Sigmoid colon (tissue), 6 donors: ENCODE measurements at regions not wholly inside any gene's neighbourhood (a gene's known extent, or its start where the extent isn't known, plus 50 kb on each side); places are given as distances from the start of the nearest gene placed in this dataset.
A peak's percentile ranks its signal among the peaks of the same experiment; 100 is the strongest.

Experiments used
- DNase-seq: peaks from one replicate; pipeline ENCODE4 v3.0.0-alpha.2; 2019
- H3K27ac ChIP-seq, 4 donors: fragments of 200-600 bp; sonication (generic); one replicate each; pipeline ENCODE4 v1.5.1; 2016 to 2019; ENCODE audit warnings: mild to moderate bottlenecking in 1 of 4
- H3K27me3 ChIP-seq, 3 donors: fragments of 200-600 bp; sonication (generic); one replicate each; pipeline ENCODE4 v1.5.1; 2019; ENCODE audit warnings: mild to moderate bottlenecking in 1 of 3
- H3K36me3 ChIP-seq, 4 donors: fragments of 200-600 bp; sonication (generic); one replicate each; pipeline ENCODE4 v1.5.1; 2016 to 2019
- H3K4me1 ChIP-seq, 4 donors: fragments of 200-600 bp; sonication (generic); one replicate each; pipeline ENCODE4 v1.5.1; 2017 to 2019
- H3K4me3 ChIP-seq, 4 donors: fragments of 200-600 bp; sonication (generic); one replicate each; pipeline ENCODE4 v1.5.1; 2017 to 2019; ENCODE audit warnings: mild to moderate bottlenecking in 2 of 4, moderate library complexity in 1 of 4
- H3K9me3 ChIP-seq, 4 donors: fragments of 200-600 bp in 3 of 4; sonication (generic) in 3 of 4; one replicate each; pipeline versions ENCODE4 v1.5.1 to v1.6.1; 2013 to 2019
- EP300 ChIP-seq, 4 donors: sonication (generic); formaldehyde crosslinking; IDR thresholded peaks; one replicate each; pipeline ENCODE4 v1.6.1; 2017; ENCODE audit warnings: antibody characterized with exemption in 4 of 4
- POLR2A ChIP-seq, 2 donors: fragments of 450-650 bp; IDR thresholded peaks; one replicate each; pipeline ENCODE4 v1.6.1; 2016; ENCODE audit warnings: antibody characterized with exemption in 2 of 2, mild to moderate bottlenecking in 2 of 2, moderate library complexity in 2 of 2
- POLR2AphosphoS5 ChIP-seq, 4 donors: sonication (generic); formaldehyde crosslinking; IDR thresholded peaks; one replicate each; pipeline ENCODE4 v1.6.1; 2017; ENCODE audit warnings: antibody characterized with exemption in 4 of 4
- WGBS, 2 donors: extraction: QIAGEN DNeasy Blood & Tissue Kit; methylation state at CpG; one replicate each; pipeline ENCODE4 v1.1.7; 2013; 5-methylcytosine and 5-hydroxymethylcytosine counted together
- intact Hi-C: fragments of 100-400 bp; cut with DNase I; formaldehyde crosslinking; loops from one replicate; pipeline ENCODE4 v1.15.1; 2023
- TF ChIP-seq, protein P1 (sequence below), 4 experiments: fragments of 450-650 bp in 3 of 4; fragments of 200-600 bp in 1 of 4; IDR thresholded peaks; one replicate each; pipeline ENCODE4 v1.5.1; 2016 to 2019; ENCODE audit warnings: antibody characterized with exemption in 4 of 4, mild to moderate bottlenecking in 3 of 4, moderate library complexity in 2 of 4
- donor health status: healthy with polysubstance abuse.
- donor health status: healthy.

DNA sequence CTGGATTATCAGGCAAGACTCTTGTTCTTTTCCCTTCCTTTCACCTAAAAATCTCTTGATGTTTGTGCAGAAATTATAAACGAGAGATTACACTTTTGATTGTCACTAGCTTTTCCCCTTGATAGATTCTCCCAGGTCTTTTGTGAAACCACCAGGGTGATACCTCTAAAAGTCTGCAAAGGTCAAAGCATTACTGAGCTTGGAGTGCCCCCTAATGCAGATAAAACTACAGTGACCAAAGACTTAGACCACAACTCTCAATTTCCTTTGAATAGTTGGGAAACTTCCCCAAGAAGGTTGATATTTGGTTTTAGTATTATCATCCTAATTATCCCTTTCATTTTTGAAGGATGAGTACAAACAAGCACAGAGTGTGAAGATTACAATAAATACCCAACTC lies 173.1 kb downstream of the CYLC2 start:
- no peaks in the 10 kb centered on the region for H3K4me1 ChIP-seq
- no peak for DNase-seq
- intact Hi-C loops: no loop called here
- no peak overlapping the region for H3K27ac ChIP-seq
- 69 to 90% methylated on average over 1 of the region's 1 CpG for WGBS, 2 donors
- TF ChIP-seq POLR2A (IDR thresholded peaks at IDR 0.05): no peak
- TF ChIP-seq EP300 (IDR thresholded peaks at IDR 0.05): no peak
- no peak for TF ChIP-seq POLR2AphosphoS5 (IDR thresholded peaks at IDR 0.05)
- TF ChIP-seq, protein P1, sequence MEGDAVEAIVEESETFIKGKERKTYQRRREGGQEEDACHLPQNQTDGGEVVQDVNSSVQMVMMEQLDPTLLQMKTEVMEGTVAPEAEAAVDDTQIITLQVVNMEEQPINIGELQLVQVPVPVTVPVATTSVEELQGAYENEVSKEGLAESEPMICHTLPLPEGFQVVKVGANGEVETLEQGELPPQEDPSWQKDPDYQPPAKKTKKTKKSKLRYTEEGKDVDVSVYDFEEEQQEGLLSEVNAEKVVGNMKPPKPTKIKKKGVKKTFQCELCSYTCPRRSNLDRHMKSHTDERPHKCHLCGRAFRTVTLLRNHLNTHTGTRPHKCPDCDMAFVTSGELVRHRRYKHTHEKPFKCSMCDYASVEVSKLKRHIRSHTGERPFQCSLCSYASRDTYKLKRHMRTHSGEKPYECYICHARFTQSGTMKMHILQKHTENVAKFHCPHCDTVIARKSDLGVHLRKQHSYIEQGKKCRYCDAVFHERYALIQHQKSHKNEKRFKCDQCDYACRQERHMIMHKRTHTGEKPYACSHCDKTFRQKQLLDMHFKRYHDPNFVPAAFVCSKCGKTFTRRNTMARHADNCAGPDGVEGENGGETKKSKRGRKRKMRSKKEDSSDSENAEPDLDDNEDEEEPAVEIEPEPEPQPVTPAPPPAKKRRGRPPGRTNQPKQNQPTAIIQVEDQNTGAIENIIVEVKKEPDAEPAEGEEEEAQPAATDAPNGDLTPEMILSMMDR (IDR thresholded peaks at IDR 0.05): no peak
- peaks cover 0 to 13% (median 3%) of the 10 kb centered on the region in 4 donors for H3K9me3 ChIP-seq
- no peaks in the 10 kb centered on the region for H3K36me3 ChIP-seq
- no peak overlapping the region for H3K4me3 ChIP-seq
- no peaks in the 10 kb centered on the region for H3K27me3 ChIP-seq

DNA sequence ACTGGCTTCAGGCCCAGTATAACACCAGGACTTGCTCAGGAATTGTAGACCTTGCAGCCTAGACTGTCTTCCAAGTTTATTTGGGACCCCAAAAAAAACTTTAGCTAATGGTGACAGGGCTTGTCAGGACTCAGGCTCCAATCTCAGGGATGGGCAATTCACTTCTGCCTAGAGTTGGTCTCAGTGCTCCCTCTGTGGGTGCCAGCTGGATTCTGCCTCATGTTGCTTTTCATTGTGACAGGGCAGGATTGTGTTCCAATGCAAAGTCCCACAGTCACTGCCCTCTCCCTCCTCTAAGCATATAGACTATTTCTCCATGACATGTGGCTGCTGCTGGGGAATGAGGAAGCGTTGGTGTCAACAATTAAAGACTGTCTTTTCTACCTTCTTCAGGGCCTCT lies 174.7 kb downstream of the CYLC2 start:
- TF ChIP-seq EP300 (IDR thresholded peaks at IDR 0.05) (no peak), POLR2AphosphoS5 (IDR thresholded peaks at IDR 0.05) (no peak), POLR2A (IDR thresholded peaks at IDR 0.05) (no peak)
- H3K27ac ChIP-seq: no peak overlapping the region
- no peaks in the 10 kb centered on the region for H3K36me3 ChIP-seq
- DNase-seq: no peak
- H3K4me3 ChIP-seq: no peak overlapping the region
- no peaks in the 10 kb centered on the region for H3K4me1 ChIP-seq
- intact Hi-C loops: no loop called here
- no peaks in the 10 kb centered on the region for H3K27me3 ChIP-seq
- peaks cover 0 to 13% (median 3%) of the 10 kb centered on the region in 4 donors for H3K9me3 ChIP-seq
- WGBS, 2 donors: 67 to 74% methylated on average over 1 of the region's 1 CpG

DNA sequence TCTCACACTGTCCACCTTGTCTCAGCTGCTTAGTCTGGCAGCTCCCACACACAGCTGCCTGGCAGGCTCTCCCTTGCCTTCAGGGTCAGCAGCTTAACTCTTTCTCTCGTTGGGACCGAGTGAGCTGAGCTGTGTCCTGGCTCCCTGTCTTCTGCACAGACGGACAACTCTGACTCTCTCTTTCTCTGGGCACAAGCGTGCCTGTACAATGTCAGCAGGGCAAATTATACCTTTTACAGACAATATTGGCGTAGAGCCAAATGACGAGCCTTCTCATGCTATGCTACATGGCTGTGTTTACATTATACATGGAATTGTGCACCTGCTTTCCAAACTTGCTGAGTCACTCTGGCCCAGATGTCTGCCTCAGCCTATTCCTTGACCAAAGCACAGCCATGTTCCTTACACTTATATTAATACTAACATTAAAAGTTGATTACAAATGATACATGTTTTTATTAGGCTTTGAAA lies 188.6 kb downstream of the CYLC2 start:
- Histone ChIP-seq H3K36me3 (no peaks in the 10 kb centered on the region), H3K9me3 (no peaks in the 10 kb centered on the region), H3K4me1 (peaks cover 0 to 7% (median 3%) of the 10 kb centered on the region in 4 donors), H3K4me3 (no peak overlapping the region), H3K27ac (no peak overlapping the region), H3K27me3 (no peaks in the 10 kb centered on the region)
- no peak for DNase-seq
- 68 to 72% methylated on average over 6 of the region's 6 CpGs for WGBS, 2 donors
- no peak for TF ChIP-seq POLR2A (IDR thresholded peaks at IDR 0.05)
- TF ChIP-seq, protein P1 (IDR thresholded peaks at IDR 0.05): no peak
- TF ChIP-seq EP300 (IDR thresholded peaks at IDR 0.05): no peak
- peak in 1 of 4 donors; percentile 59 for TF ChIP-seq POLR2AphosphoS5 (IDR thresholded peaks at IDR 0.05)
- intact Hi-C loops: no loop called here

DNA sequence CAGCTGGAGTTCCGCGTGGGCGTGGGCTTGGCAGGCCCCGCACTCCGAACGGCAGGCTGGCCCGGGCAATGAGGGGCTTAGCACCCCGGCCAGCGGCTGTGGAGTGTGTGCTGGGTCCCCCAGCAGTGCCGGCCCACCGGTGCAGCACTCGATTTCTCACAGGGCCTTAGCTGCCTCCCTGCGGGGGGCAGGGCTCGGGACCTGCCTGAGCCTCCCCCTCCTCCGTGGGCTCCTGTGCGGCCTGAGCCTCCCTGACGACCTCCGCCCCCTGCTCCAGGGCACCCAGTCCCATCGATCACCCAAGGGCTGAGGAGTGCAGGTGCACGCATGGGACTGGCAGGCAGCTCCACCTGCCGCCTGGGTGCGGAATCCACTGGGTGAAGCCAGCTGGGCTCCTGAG lies 191.8 kb downstream of the CYLC2 start:
- TF ChIP-seq POLR2A (IDR thresholded peaks at IDR 0.05): no peak
- TF ChIP-seq, protein P1 (IDR thresholded peaks at IDR 0.05): no peak
- TF ChIP-seq POLR2AphosphoS5 (IDR thresholded peaks at IDR 0.05): no peak
- TF ChIP-seq EP300 (IDR thresholded peaks at IDR 0.05): no peak
- Histone ChIP-seq H3K4me3 (no peak overlapping the region), H3K27me3 (no peaks in the 10 kb centered on the region), H3K9me3 (no peaks in the 10 kb centered on the region), H3K27ac (no peak overlapping the region), H3K4me1 (peaks cover 0 to 7% (median 3%) of the 10 kb centered on the region in 4 donors), H3K36me3 (no peaks in the 10 kb centered on the region)
- DNase-seq: no peak
- 95 to 97% methylated on average over 22 of the region's 22 CpGs for WGBS, 2 donors
- intact Hi-C loops: no loop called here

DNA sequence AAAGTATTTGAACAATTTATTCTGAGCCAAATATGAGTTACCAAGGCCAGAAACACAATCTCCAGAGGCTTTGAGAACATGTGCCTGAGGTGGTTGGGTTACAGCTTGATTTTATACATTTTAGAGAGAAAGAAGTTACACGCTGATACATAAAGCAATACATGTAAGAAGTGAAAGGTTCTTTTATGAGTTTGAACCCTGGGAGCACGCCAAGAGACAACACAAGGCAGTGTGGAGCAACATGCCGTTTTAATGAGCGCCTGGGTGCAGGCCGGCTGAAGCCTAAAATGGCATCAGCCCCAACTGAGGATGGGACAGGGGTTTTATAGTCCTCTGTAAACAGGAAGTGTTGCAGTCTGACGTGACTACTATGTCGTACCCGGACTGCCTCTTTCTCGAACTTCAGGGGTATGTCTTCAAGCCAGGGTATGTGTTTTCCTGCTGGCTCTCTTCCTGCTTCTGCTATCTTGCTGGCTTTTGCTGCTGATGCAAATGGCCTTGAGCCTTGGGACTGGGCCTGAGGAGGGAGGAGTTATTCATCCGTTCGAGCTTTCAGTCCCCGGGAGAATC lies 193.7 kb downstream of the CYLC2 start:
- DNase-seq: no peak

More for the DNA sequence above, 193.7 kb downstream of the CYLC2 start:
- Histone ChIP-seq H3K4me3 (no peak overlapping the region), H3K27me3 (no peaks in the 10 kb centered on the region), H3K9me3 (no peaks in the 10 kb centered on the region), H3K36me3 (no peaks in the 10 kb centered on the region), H3K4me1 (peaks cover 0 to 3% (median under 1%) of the 10 kb centered on the region in 4 donors), H3K27ac (no peak overlapping the region)
- WGBS, 2 donors: 78 to 85% methylated on average over 12 of the region's 12 CpGs
- TF ChIP-seq, protein P1 (IDR thresholded peaks at IDR 0.05): no peak
- no peak for TF ChIP-seq POLR2AphosphoS5 (IDR thresholded peaks at IDR 0.05)
- no peak for TF ChIP-seq EP300 (IDR thresholded peaks at IDR 0.05)
- no peak for TF ChIP-seq POLR2A (IDR thresholded peaks at IDR 0.05)
- intact Hi-C loops: no loop called here
